GM21737 (cell line): ENCODE measurements at regions not wholly inside any gene's neighbourhood (a gene's known extent, or its start where the extent isn't known, plus 50 kb on each side); places are given as distances from the start of the nearest gene placed in this dataset.
A peak's percentile ranks its signal among the peaks of the same experiment; 100 is the strongest.
"Not testable (repeated sequence)": the region's sequence is repeated elsewhere in the genome, so short reads cannot be mapped to it uniquely, and the experiment has no call there.

Source experiments
- ATAC-seq: cut with Tn5 transposase; IDR thresholded peaks from one replicate; pipeline ENCODE4 v1.9.1; 2021; ENCODE audit warnings: mild to moderate bottlenecking, moderate library complexity; ENCODE audit not compliant: unreplicated experiment

DNA sequence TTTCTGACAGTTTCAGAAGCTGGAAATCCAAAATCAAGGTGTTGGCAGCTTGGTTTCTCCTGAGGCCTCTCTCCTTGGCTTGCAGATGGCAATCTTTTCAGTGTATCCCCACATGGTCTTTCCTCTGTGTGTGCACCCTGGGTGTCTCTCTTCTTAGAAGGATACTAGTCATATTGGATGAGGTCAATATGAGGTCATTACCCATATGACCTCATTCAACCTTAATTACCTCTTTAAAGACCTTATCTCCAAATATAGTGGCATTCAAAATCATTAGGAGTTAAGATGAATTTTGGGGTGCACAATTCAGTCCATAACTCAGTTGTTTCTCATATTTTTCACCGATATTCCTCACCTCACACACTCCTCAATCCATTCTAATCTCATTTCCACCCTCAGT, 92.4 kb upstream of the TGM3 start:
- ATAC-seq, result no peak

- ATAC-seq, result no peak
These were observed 91.8 kb upstream of the TGM3 start for GRCh38 chr20:2204021-2204420.

DNA sequence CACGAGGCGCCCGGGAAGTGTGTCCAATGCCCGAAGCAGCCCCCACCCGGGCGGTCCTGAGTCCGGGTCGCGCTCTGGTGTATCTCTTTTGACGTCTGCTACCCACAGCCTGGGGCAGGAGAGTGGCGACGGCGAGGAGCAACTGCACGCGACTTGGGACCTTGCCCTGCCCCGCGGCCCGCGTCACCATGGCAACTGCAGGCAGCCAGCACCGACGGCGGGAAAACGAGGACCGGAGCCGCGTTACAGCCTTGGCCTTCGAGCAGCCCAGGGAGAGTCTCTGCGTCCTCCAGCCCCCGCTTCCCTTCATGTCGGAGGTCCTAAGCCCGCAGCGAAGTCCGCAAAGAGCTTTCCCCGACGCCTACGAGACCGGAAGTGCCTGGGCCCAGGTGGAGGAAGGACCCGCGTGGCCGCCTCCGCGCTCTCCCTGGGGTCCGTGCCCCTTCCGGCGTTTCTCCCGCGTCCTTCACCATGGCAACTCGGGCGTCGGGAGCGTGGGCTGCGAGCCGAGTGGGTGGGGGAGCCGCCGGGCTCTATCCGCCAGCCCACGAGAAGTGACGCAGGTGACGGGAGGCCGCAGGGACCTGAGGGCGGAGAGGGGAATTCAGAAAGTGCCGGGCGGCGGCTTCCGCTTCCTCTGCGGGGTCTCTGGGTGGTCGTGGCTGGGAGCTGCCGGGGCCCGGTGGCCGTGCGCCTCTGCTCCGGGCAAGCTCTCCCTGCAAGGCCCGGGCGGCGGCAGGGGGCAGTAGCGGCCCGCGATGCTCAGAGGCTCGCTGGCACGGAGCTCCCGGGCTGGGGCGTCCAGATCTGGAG, 88.6 kb upstream of the TGM3 start:
- peak; percentile 56 for ATAC-seq

GRCh38 chr20:2207770-2208097, 88.1 kb upstream of the TGM3 start:
- no peak for ATAC-seq

DNA sequence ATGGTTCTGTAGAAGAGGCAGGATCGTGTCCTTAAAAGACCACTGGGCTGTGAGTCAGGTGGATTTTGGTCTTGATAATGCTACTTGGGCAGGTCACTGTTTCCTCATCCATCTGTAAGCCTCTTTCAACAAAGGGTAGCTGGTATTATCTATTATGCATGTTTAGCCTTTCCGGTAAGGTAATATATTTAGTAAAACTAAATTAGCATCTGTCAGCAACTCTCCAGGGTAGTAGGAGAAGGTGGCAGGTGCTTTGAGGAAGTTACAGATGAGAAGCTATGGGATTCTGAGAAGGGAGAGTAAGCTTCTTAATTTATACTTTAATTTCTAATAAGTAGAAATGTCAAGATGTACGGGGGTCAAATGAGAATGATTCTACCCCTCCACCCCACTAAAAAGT, 86.9 kb upstream of the TGM3 start:
- no peak for ATAC-seq

GRCh38 chr20:2210646-2211552, 84.9 kb upstream of the TGM3 start:
- no peak for ATAC-seq

- ATAC-seq, result no peak
These were observed 83.3 kb upstream of the TGM3 start for GRCh38 chr20:2212456-2213015.

DNA sequence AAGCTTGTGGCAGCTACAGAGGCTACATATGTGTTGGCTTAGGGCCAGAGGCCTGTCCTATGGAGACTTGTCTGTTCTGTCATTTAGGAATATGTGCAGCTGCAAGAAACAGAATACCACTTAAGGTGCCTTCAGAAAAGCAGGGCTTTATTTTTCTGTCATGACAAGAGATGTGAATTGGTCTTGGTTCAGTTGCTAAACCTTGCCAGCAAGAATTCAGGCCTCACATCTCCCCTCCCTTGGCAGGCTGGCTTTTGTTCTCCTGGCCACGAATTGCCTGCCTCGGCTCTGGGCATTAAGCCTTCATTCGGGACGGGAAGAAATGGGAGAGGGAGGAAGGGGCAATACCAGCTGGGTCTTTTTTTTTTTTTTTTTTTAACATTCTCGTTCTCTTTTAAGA, 82.4 kb upstream of the TGM3 start:
- no peak for ATAC-seq

DNA sequence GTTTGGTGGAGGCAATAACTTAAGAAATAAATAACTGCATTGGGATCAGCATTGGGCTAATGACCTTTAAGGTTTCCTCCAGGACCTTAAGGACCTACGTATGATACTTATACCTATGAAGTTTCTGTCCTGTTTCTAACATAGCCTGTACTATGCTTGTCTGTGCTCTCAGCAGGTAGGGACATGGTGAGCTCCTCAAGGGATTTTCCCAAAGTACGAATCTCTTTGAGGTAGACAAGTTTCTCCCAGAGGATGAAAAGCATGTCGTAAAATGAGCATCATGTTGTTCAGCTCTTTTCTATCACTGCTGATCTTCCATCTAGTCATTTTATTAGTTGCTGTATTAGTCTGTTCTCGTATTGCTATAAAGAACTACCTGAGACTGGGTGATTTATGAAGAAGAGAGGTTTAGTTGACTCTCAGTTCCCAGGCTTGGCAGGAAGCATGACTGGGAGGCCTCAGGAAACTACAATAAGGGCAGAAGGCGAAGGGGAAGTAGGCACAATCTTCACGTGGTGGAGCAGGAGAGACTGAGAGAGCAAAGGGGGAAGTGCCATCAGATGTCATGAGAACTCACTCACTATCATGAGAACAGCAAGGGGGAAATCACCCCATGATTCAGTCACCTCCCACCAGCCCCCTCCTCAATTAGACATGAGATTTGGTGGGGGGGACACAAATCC, 77.8 kb upstream of the TGM3 start:
- ATAC-seq, result no peak

GRCh38 chr20:2219481-2220006, 76.3 kb upstream of the TGM3 start:
- no peak for ATAC-seq

- no peak for ATAC-seq
These were observed 75.5 kb upstream of the TGM3 start for GRCh38 chr20:2220298-2220697.

GRCh38 chr20:2221921-2222320, 73.9 kb upstream of the TGM3 start:
- ATAC-seq, result no peak

- ATAC-seq, result no peak
These were observed 72.0 kb upstream of the TGM3 start for GRCh38 chr20:2223558-2224367.

GRCh38 chr20:2224368-2224639, 71.5 kb upstream of the TGM3 start:
- no peak for ATAC-seq

DNA sequence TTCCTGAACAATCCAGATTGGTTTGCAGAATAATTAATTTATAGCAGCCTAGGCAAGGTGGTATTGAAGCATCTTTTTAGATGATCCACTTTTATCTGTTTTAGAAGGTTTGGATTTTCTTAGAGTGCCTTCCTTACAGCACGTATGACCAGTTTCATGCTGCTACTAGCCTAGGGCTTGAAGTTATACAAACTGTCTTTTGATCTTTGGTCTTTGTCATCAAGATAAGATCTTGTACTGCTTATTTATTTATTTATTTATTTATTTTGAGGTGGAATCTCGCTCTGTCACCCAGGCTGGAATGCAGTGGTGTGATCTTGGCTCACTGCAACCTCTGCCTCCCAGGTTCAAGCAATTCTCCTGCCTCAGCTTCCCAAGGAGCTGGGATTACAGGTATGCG, 68.5 kb upstream of the TGM3 start:
- not testable (repeated sequence) for ATAC-seq

GRCh38 chr20:2227861-2228260, 67.9 kb upstream of the TGM3 start:
- ATAC-seq, result no peak

DNA sequence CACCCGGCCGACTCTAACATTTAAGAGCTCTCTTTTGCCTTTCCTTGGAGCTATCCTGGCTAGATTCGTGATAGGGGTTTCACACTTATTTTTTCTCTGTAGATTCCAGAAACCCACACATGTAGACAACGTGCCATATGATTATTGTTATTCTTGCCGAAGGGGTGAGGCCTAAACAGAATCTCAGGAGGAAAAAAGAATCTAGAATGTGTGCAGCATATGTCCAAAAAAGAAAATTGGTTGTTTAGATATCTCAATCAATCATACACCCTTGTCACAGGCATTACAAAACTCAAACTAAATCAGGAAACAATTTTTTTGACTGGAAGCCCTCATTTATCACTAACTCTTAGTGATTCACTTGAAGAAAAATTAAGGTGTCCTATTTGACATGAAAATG, 66.9 kb upstream of the TGM3 start:
- no peak for ATAC-seq

GRCh38 chr20:2230726-2231488, 64.9 kb upstream of the TGM3 start:
- no peak for ATAC-seq

GRCh38 chr20:2231701-2232100, 64.1 kb upstream of the TGM3 start:
- ATAC-seq, result no peak
